Upper lobe of left lung (tissue), 4 donors: ENCODE measurements at regions not wholly inside any gene's neighbourhood (a gene's known extent, or its start where the extent isn't known, plus 50 kb on each side); places are given as distances from the start of the nearest gene placed in this dataset.

Experiments used
- POLR2AphosphoS5 ChIP-seq, 2 donors: sonication (generic); formaldehyde crosslinking; IDR thresholded peaks; one replicate each; pipeline ENCODE4 v1.5.1; 2017; ENCODE audit warnings: antibody characterized with exemption in 2 of 2
- TF ChIP-seq, protein P1 (sequence below), 6 experiments: fragments of 450-650 bp in 4 of 6; fragments of 200-600 bp in 2 of 6; sonication (generic) in 2 of 6; IDR thresholded peaks; one replicate each; pipeline ENCODE4 v1.5.1; 2016 to 2019; ENCODE audit warnings: antibody characterized with exemption in 6 of 6

DNA sequence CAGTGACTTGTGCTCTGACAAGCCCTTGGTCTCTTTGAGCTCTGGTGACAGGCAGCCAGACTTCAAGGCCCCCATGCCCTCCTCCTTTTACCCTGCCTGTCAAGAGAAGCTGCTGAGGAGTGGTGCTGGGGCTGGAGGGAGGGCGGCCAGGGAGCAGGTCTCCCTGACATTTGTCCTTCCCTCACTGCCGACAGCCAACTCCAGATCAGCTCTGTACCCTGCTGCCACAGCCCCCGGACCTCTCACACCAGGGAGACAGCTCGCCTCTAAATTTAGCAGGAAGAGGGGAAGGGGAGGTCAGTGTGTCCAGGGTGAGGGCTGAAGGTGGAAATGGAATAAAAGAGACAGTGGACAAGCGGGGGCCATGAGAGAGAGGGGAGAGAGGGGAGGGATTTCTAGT, 155.8 kb downstream of the TDRD15 start:
- TF ChIP-seq, protein P1, sequence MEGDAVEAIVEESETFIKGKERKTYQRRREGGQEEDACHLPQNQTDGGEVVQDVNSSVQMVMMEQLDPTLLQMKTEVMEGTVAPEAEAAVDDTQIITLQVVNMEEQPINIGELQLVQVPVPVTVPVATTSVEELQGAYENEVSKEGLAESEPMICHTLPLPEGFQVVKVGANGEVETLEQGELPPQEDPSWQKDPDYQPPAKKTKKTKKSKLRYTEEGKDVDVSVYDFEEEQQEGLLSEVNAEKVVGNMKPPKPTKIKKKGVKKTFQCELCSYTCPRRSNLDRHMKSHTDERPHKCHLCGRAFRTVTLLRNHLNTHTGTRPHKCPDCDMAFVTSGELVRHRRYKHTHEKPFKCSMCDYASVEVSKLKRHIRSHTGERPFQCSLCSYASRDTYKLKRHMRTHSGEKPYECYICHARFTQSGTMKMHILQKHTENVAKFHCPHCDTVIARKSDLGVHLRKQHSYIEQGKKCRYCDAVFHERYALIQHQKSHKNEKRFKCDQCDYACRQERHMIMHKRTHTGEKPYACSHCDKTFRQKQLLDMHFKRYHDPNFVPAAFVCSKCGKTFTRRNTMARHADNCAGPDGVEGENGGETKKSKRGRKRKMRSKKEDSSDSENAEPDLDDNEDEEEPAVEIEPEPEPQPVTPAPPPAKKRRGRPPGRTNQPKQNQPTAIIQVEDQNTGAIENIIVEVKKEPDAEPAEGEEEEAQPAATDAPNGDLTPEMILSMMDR (IDR thresholded peaks at IDR 0.05) = no peak
- TF ChIP-seq POLR2AphosphoS5 (IDR thresholded peaks at IDR 0.05) = no peak
